Activated naive CD4-positive, alpha-beta T cell treated with anti-CD3 and anti-CD28 coated beads, Interleukin-2, amount 50 U/mL, for 24 hours (primary cell): ENCODE measurements at regions not wholly inside any gene's neighbourhood (a gene's known extent, or its start where the extent isn't known, plus 50 kb on each side); places are given as distances from the start of the nearest gene placed in this dataset.
"Not testable (repeated sequence)": the region's sequence is repeated elsewhere in the genome, so short reads cannot be mapped to it uniquely, and the experiment has no call there.

Experiments used
- H3K27ac Mint-ChIP-seq: one replicate; pipeline ENCODE4 v1.8.0; 2021; ENCODE audit warnings: mild to moderate bottlenecking, mixed read lengths
- H3K27me3 Mint-ChIP-seq: one replicate; pipeline ENCODE4 v1.8.0; 2021; ENCODE audit warnings: mixed read lengths
- H3K36me3 Mint-ChIP-seq: one replicate; pipeline ENCODE4 v1.8.0; 2021; ENCODE audit warnings: mixed read lengths
- H3K4me1 Mint-ChIP-seq: one replicate; pipeline ENCODE4 v1.8.0; 2021; ENCODE audit warnings: mixed read lengths
- H3K4me3 Mint-ChIP-seq: one replicate; pipeline ENCODE4 v1.8.0; 2021; ENCODE audit warnings: mild to moderate bottlenecking, mixed read lengths
- H3K9me3 Mint-ChIP-seq: one replicate; pipeline ENCODE4 v1.8.0; 2021; ENCODE audit warnings: mixed read lengths

GRCh38 chr13:109702030-109702597 lies 84.3 kb downstream of the IRS2 start:
- not testable (repeated sequence) for H3K9me3 Mint-ChIP-seq, H3K27ac Mint-ChIP-seq, H3K4me3 Mint-ChIP-seq, H3K36me3 Mint-ChIP-seq
- peaks cover 15% of the 10 kb centered on the region for H3K4me1 Mint-ChIP-seq
- peaks cover 15% of the 10 kb centered on the region for H3K27me3 Mint-ChIP-seq

DNA sequence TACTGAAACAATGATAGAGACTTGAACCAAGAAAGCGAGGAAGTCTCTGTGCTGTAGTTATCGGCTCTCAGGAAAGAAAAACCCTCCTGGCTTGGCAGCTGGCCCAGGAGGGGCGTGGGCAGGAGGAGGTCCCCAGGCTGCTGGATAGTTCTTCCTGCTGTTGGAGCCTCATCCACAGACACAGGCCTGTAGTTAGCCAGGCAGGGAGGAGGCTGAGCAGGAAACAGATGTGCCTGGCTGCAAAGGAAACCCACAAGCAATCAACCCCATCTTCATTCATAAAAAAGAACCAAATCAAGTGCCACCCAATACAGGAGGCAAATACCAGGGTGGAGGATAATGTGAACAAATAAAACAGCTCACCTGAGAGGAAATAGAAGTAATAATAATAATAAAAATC lies 86.2 kb downstream of the IRS2 start:
- Mint-ChIP-seq H3K4me3 (no peak overlapping the region), H3K4me1 (peaks cover 15% of the 10 kb centered on the region), H3K9me3 (no peaks in the 10 kb centered on the region), H3K27ac (no peak overlapping the region), H3K36me3 (no peaks in the 10 kb centered on the region), H3K27me3 (peaks cover 8% of the 10 kb centered on the region)

DNA sequence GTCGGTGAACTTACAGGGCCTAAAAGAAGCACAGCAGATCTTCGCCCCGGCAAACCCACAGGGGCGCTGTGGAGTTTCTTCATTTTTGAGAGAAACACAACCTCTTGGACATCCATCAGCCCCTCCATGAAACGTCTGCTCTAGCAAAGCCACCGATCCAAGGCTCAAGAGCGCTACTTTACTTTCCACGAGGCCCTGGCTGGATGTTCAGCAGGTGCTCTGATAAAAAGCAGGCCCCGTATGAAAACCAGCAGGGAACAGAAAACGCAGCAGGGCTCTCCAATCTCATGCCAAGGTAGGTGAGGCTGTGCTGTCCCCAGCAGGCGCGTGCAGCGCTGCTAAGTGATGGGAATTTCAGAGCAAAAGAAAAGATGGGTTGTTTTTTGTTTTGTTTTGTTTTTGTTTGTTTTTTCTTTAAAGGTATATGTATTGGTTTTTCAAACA lies 86.7 kb downstream of the IRS2 start:
- Mint-ChIP-seq H3K27ac (no peak overlapping the region), H3K4me3 (no peak overlapping the region), H3K9me3 (no peaks in the 10 kb centered on the region), H3K36me3 (no peaks in the 10 kb centered on the region), H3K27me3 (peaks cover 3% of the 10 kb centered on the region), H3K4me1 (peaks cover 9% of the 10 kb centered on the region)

- Mint-ChIP-seq H3K27ac (no peak overlapping the region), H3K4me1 (peaks cover 9% of the 10 kb centered on the region), H3K36me3 (no peaks in the 10 kb centered on the region), H3K9me3 (no peaks in the 10 kb centered on the region), H3K4me3 (no peak overlapping the region), H3K27me3 (peaks cover 2% of the 10 kb centered on the region)
Observed at GRCh38 chr13:109698779-109699178, 87.6 kb downstream of the IRS2 start.

- Mint-ChIP-seq H3K27ac (no peak overlapping the region), H3K9me3 (no peaks in the 10 kb centered on the region), H3K4me1 (peaks cover 9% of the 10 kb centered on the region), H3K4me3 (no peak overlapping the region), H3K36me3 (no peaks in the 10 kb centered on the region), H3K27me3 (peaks cover 2% of the 10 kb centered on the region)
Observed at GRCh38 chr13:109697936-109698335, 88.4 kb downstream of the IRS2 start.

DNA sequence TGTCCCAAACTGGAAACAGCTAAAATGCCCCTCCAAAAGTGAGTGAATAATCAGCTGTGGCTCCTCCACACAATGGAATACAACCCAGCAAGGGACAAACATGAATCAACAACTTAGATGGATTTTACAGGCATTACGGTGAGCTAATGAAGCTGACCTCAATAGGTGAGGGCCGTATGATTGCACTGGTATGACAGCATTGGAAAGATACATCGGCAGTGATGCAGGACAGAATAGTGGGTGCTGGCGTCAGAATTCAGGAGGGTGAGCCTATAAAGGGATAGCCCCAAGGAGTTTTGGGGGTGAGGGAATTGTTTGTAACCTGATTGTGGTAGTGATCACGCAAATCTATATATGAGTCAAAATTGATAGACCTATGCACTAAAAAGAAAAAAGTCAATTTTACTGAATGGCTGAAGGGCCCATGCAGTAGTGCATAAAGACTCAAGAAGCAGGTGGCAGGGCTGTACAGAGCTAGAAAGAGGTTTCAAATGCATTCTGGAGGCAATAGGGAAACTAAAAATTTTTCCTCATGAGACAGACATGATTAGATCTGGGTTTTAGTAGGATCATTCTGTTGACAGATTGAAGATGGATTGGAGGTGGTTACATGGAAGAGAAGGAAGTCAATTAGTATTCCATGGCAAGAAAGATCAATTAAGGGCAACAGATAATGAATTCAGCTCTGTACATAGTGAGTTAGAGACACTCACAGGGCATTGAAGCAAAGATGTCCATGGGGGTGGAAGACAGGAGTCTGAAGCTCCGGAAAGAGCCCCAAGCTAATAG lies 90.8 kb downstream of the IRS2 start:
- Mint-ChIP-seq H3K27ac (no peak overlapping the region), H3K4me3 (no peak overlapping the region)

GRCh38 chr13:109694972-109695371 lies 91.4 kb downstream of the IRS2 start:
- H3K9me3 Mint-ChIP-seq: no peaks in the 10 kb centered on the region
- peaks cover 3% of the 10 kb centered on the region for H3K4me1 Mint-ChIP-seq
- no peak overlapping the region for H3K4me3 Mint-ChIP-seq
- H3K27me3 Mint-ChIP-seq: no peaks in the 10 kb centered on the region
- H3K27ac Mint-ChIP-seq: no peak overlapping the region
- no peaks in the 10 kb centered on the region for H3K36me3 Mint-ChIP-seq

More for the DNA sequence above, 90.8 kb downstream of the IRS2 start:
- Mint-ChIP-seq H3K27me3 (no peaks in the 10 kb centered on the region), H3K9me3 (no peaks in the 10 kb centered on the region), H3K36me3 (no peaks in the 10 kb centered on the region), H3K4me1 (peaks cover 9% of the 10 kb centered on the region)

DNA sequence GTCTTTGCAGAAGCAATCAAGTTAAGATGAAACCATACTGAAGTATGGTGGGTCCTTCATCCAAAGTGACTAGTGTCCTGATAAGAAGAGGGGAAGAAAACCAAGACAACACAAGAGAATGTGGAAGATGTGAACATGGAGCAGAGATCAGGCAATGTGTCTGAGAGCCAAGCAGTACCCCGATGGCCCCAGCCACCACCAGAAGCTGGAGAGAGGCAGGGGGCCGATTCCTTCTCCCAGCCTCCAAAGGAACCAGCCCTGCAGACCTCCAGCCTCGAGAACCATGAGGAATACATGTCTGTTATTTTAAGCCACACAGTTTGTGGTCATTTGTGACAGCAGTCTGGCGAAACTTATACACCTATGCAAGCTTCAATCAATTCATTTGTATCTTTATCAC lies 93.2 kb downstream of the IRS2 start:
- H3K4me3 Mint-ChIP-seq: no peak overlapping the region
- no peaks in the 10 kb centered on the region for H3K9me3 Mint-ChIP-seq
- H3K4me1 Mint-ChIP-seq: no peaks in the 10 kb centered on the region
- no peaks in the 10 kb centered on the region for H3K36me3 Mint-ChIP-seq
- no peak overlapping the region for H3K27ac Mint-ChIP-seq
- no peaks in the 10 kb centered on the region for H3K27me3 Mint-ChIP-seq

GRCh38 chr13:109691689-109692088 lies 94.7 kb downstream of the IRS2 start:
- H3K9me3 Mint-ChIP-seq: no peaks in the 10 kb centered on the region
- no peak overlapping the region for H3K27ac Mint-ChIP-seq
- H3K4me1 Mint-ChIP-seq: no peaks in the 10 kb centered on the region
- no peak overlapping the region for H3K4me3 Mint-ChIP-seq
- H3K27me3 Mint-ChIP-seq: no peaks in the 10 kb centered on the region
- no peaks in the 10 kb centered on the region for H3K36me3 Mint-ChIP-seq

- Mint-ChIP-seq H3K4me3 (no peak overlapping the region), H3K4me1 (no peaks in the 10 kb centered on the region), H3K9me3 (no peaks in the 10 kb centered on the region), H3K27me3 (no peaks in the 10 kb centered on the region), H3K36me3 (no peaks in the 10 kb centered on the region), H3K27ac (no peak overlapping the region)
Observed at GRCh38 chr13:109687559-109688448, 98.6 kb downstream of the IRS2 start.

DNA sequence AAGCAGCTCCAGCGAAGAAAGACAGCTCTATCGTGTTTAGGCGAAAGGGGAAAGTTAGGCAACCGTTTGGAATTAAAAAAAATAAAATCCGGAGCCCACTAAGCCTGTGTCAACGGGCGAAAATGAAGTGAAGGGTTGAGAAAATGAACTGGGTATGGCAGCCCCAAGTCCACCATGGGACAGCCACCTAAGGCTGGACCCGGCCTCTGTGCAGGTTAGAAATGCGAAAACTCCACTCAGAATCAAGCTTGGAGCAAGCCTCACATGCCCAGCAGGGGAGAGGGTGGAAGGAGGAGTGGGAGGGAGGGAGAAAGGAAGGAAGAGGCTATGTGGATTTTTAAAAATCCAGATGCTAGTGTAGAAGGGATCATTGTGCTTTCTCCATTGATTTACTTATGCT lies 101.2 kb downstream of the IRS2 start:
- H3K27me3 Mint-ChIP-seq: no peaks in the 10 kb centered on the region
- no peaks in the 10 kb centered on the region for H3K4me1 Mint-ChIP-seq
- H3K9me3 Mint-ChIP-seq: no peaks in the 10 kb centered on the region
- H3K27ac Mint-ChIP-seq: no peak overlapping the region
- H3K36me3 Mint-ChIP-seq: no peaks in the 10 kb centered on the region
- H3K4me3 Mint-ChIP-seq: no peak overlapping the region

DNA sequence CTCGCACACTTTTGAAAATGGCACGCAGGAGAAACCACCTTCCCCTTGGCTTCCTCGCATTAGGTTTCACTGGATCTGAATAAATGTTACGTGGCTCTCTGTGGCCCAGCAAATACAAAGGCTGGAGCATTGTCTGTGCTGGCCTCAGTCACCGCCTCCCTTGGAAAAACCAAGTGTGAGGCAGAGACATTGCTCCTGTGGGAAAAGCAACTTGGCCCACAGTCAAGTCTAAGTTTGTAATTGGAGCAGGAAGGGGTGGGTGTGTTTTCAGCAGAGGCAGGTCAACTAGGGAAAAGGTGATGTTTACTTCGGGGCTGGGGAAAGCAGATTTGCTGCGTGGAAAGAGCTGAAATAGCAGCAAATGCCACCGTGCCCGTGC lies 101.6 kb downstream of the IRS2 start:
- no peak overlapping the region for H3K4me3 Mint-ChIP-seq
- no peaks in the 10 kb centered on the region for H3K9me3 Mint-ChIP-seq
- no peaks in the 10 kb centered on the region for H3K27me3 Mint-ChIP-seq
- no peak overlapping the region for H3K27ac Mint-ChIP-seq
- no peaks in the 10 kb centered on the region for H3K36me3 Mint-ChIP-seq
- H3K4me1 Mint-ChIP-seq: no peaks in the 10 kb centered on the region

GRCh38 chr13:109684084-109684823 lies 102.1 kb downstream of the IRS2 start:
- Mint-ChIP-seq H3K36me3 (no peaks in the 10 kb centered on the region), H3K27ac (no peak overlapping the region), H3K27me3 (no peaks in the 10 kb centered on the region), H3K4me3 (no peak overlapping the region), H3K9me3 (no peaks in the 10 kb centered on the region), H3K4me1 (no peaks in the 10 kb centered on the region)

DNA sequence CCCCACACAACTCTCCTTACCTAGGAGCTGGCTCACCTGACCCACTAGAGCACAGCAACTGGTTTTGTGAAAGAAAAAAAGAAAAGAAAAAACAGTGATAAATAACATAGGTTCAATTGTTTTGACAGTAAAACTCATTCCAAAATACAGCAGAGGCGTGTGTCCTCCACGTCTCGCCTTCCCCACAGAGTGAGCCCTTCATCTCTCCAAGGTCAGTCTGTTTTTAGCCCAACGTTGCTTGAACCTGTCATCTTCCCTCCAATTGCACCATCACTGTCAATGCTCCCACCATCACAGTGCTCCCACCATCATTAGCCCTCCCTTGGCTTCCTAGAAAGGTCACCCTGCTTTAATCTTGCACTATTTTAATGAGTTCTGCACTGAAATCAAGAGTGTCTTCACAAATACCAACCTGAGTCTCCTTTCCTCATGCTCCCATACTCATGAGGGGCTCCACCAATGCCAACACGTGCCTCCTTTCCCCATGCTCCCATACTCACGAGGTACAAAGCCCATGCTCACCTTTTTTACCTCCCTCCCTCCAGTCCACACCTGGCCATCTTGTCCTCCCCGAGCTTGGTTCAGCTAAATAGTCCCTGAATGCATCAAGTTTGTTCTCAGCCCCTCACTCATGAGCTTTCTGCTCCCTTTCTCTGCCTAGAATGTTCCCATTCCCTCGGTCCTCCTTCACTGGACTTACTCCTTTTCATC lies 103.7 kb downstream of the IRS2 start:
- Mint-ChIP-seq H3K4me1 (no peaks in the 10 kb centered on the region), H3K27me3 (no peaks in the 10 kb centered on the region), H3K4me3 (no peak overlapping the region), H3K9me3 (no peaks in the 10 kb centered on the region), H3K27ac (no peak overlapping the region), H3K36me3 (no peaks in the 10 kb centered on the region)

GRCh38 chr13:109680930-109681329 lies 105.5 kb downstream of the IRS2 start:
- no peak overlapping the region for H3K4me3 Mint-ChIP-seq
- no peaks in the 10 kb centered on the region for H3K4me1 Mint-ChIP-seq
- no peaks in the 10 kb centered on the region for H3K36me3 Mint-ChIP-seq
- peaks cover 2% of the 10 kb centered on the region for H3K27me3 Mint-ChIP-seq
- H3K9me3 Mint-ChIP-seq: no peaks in the 10 kb centered on the region
- H3K27ac Mint-ChIP-seq: no peak overlapping the region
